PC-3 (cell line): ENCODE measurements at regions not wholly inside any gene's neighbourhood (a gene's known extent, or its start where the extent isn't known, plus 50 kb on each side); places are given as distances from the start of the nearest gene placed in this dataset.

Experiments used
- ATAC-seq: fragments of 200-7000 bp; cut with Tn5 transposase; 2 replicates; pipeline ENCODE4 v1.9.1; 2020; ENCODE audit warnings: mild to moderate bottlenecking, moderate library complexity
- BruUV-seq: library from RNA; stranded (reverse); fragments of 400-500 nt; replicated peaks from 2 replicates; lab custom pipeline; 2021; lab: Mats Ljungman, UMichigan
- CTCF ChIA-PET: fragments of 300-600 bp; sonication (Branson Sonifier 250); formaldehyde crosslinking; loops from one replicate; lab custom pipeline; 2022; ENCODE audit warnings: antibody characterized with exemption; lab: Charles Lee
- POLR2A ChIA-PET: fragments of 300-600 bp; sonication (Branson Sonifier 250); formaldehyde crosslinking; loops from one replicate; lab custom pipeline; 2022; ENCODE audit warnings: antibody characterized with exemption; ENCODE audit not compliant: unreplicated experiment; lab: Charles Lee
- DNase-seq: peaks from one replicate; pipeline ENCODE4 v3.0.0-alpha.2; 2015
- H2AFZ ChIP-seq: fragments of 300-600 bp; sonication (generic); 2 replicates; pipeline ENCODE4 v1.6.0; 2016; ENCODE audit warnings: antibody characterized with exemption, low read length
- H3F3A ChIP-seq: fragments of 300-600 bp; sonication (generic); one replicate; pipeline ENCODE4 v1.6.0; 2017; ENCODE audit warnings: antibody characterized with exemption, low read length, control low read depth, mild to moderate bottlenecking; ENCODE audit not compliant: unreplicated experiment
- H3K27ac ChIP-seq: fragments of 300-600 bp; sonication (generic); 2 replicates; pipeline ENCODE4 v1.5.1; 2016; ENCODE audit warnings: mild to moderate bottlenecking, low read length
- H3K27me3 ChIP-seq: fragments of 300-600 bp; sonication (generic); 2 replicates; pipeline ENCODE4 v1.6.1; 2016; ENCODE audit warnings: low read length, mixed read lengths
- H3K36me3 ChIP-seq: fragments of 300-600 bp; sonication (generic); 2 replicates; pipeline ENCODE4 v1.6.1; 2016; ENCODE audit warnings: low read depth, mixed run types, low read length, mixed read lengths
- H3K4me1 ChIP-seq: fragments of 300-600 bp; sonication (generic); 2 replicates; pipeline ENCODE4 v1.5.1; 2016; ENCODE audit warnings: low read length; ENCODE audit not compliant: insufficient read depth
- H3K4me2 ChIP-seq: fragments of 300-600 bp; sonication (generic); 2 replicates; pipeline ENCODE4 v1.6.0; 2016; ENCODE audit warnings: low read length
- H3K4me3 ChIP-seq: fragments of 300-600 bp; sonication (generic); 2 replicates; pipeline ENCODE4 v1.5.1; 2016; ENCODE audit warnings: mild to moderate bottlenecking, low read length, mixed read lengths
- H3K79me2 ChIP-seq: fragments of 300-600 bp; sonication (generic); 2 replicates; pipeline ENCODE4 v1.6.1; 2017; ENCODE audit warnings: low read length, mixed read lengths
- H3K9ac ChIP-seq: fragments of 300-600 bp; sonication (generic); 2 replicates; pipeline ENCODE4 v1.6.0; 2016; ENCODE audit warnings: mild to moderate bottlenecking, low read length
- H3K9me2 ChIP-seq: fragments of 300-600 bp; sonication (generic); replicated peaks from 2 replicates; pipeline ENCODE4 v1.6.1; 2016; ENCODE audit warnings: mixed run types, low read length, mixed read lengths
- H3K9me3 ChIP-seq: fragments of 300-600 bp; sonication (generic); 2 replicates; pipeline ENCODE4 v1.6.1; 2016; ENCODE audit warnings: low read length, mixed read lengths
- H4K20me1 ChIP-seq: fragments of 300-600 bp; sonication (generic); 2 replicates; pipeline ENCODE4 v1.6.1; 2016; ENCODE audit warnings: low read length, mixed read lengths
- CTCF ChIP-seq: fragments of 300-600 bp; sonication (generic); conservative IDR thresholded peaks from 2 replicates; pipeline ENCODE4 v1.5.1; 2017; ENCODE audit warnings: antibody characterized with exemption, low read depth, mild to moderate bottlenecking, low read length
- EZH2 ChIP-seq: fragments of 300-600 bp; sonication (generic); IDR thresholded peaks from one replicate; pipeline ENCODE4 v1.6.1; 2017; ENCODE audit warnings: antibody characterized with exemption, mild to moderate bottlenecking, low read length; ENCODE audit not compliant: unreplicated experiment
- EZH2phosphoT487 ChIP-seq: fragments of 300-600 bp; sonication (generic); IDR thresholded peaks from 2 replicates; pipeline ENCODE4 v1.6.1; 2018; ENCODE audit warnings: mild to moderate bottlenecking, antibody characterized with exemption, low read length, borderline replicate concordance
- intact Hi-C: fragments of 100-400 bp; cut with micrococcal nuclease; formaldehyde crosslinking; loops from 2 replicates; pipeline ENCODE4 v1.9.0; 2023

GRCh38 chr6:169131390-169131789 lies 122.3 kb downstream of the THBS2 start:
- H3F3A ChIP-seq: no peaks in the 10 kb centered on the region
- ChIA-PET CTCF (no interaction called here), POLR2A (no interaction called here)
- no peak overlapping the region for H3K27ac ChIP-seq
- H3K79me2 ChIP-seq: no peaks in the 10 kb centered on the region
- no peaks in the 10 kb centered on the region for H3K27me3 ChIP-seq
- TF ChIP-seq CTCF (no peak), EZH2phosphoT487 (no peak), EZH2 (no peak)
- no peaks in the 10 kb centered on the region for H3K36me3 ChIP-seq
- H2AFZ ChIP-seq: no peak overlapping the region
- H3K4me3 ChIP-seq: no peak overlapping the region
- intact Hi-C loops: no loop called here
- H3K9ac ChIP-seq: no peak overlapping the region
- DNase-seq (no peak), ATAC-seq (no peak)
- no TSS peak for BruUV-seq
- no peak overlapping the region for H3K4me2 ChIP-seq
- no peaks in the 10 kb centered on the region for H4K20me1 ChIP-seq
- H3K9me2 ChIP-seq: no peaks in the 10 kb centered on the region
- H3K4me1 ChIP-seq: no peaks in the 10 kb centered on the region
- no peaks in the 10 kb centered on the region for H3K9me3 ChIP-seq

- DNase-seq: no peak
- Histone ChIP-seq H3K79me2 (no peaks in the 10 kb centered on the region), H4K20me1 (no peaks in the 10 kb centered on the region), H3K36me3 (no peaks in the 10 kb centered on the region), H2AFZ (no peak overlapping the region), H3K9ac (no peak overlapping the region), H3K4me1 (no peaks in the 10 kb centered on the region), H3F3A (no peaks in the 10 kb centered on the region), H3K27ac (no peak overlapping the region), H3K9me2 (no peaks in the 10 kb centered on the region), H3K27me3 (no peaks in the 10 kb centered on the region), H3K4me3 (no peak overlapping the region), H3K4me2 (no peak overlapping the region), H3K9me3 (no peaks in the 10 kb centered on the region)
- intact Hi-C loops: no loop called here
- POLR2A ChIA-PET: no interaction called here
- BruUV-seq: no TSS peak
- TF ChIP-seq CTCF (no peak), EZH2 (no peak), EZH2phosphoT487 (no peak)
- CTCF ChIA-PET: no interaction called here
- ATAC-seq: no peak
Measured at GRCh38 chr6:169130113-169130512, 123.5 kb downstream of the THBS2 start.

- Histone ChIP-seq H3K4me3 (no peak overlapping the region), H3K4me1 (no peaks in the 10 kb centered on the region), H3K27ac (no peak overlapping the region), H4K20me1 (no peaks in the 10 kb centered on the region), H3K9me2 (no peaks in the 10 kb centered on the region), H3K9ac (no peak overlapping the region), H3K79me2 (no peaks in the 10 kb centered on the region), H3K4me2 (no peak overlapping the region), H3K27me3 (no peaks in the 10 kb centered on the region), H2AFZ (no peak overlapping the region), H3F3A (no peaks in the 10 kb centered on the region), H3K9me3 (no peaks in the 10 kb centered on the region), H3K36me3 (no peaks in the 10 kb centered on the region)
- intact Hi-C loops: no loop called here
- ChIA-PET POLR2A (no interaction called here), CTCF (no interaction called here)
- DNase-seq (no peak), ATAC-seq (no peak)
- TF ChIP-seq EZH2: no peak
- TF ChIP-seq CTCF: no peak
- TF ChIP-seq EZH2phosphoT487: no peak
- no TSS peak for BruUV-seq
Measured at GRCh38 chr6:169121013-169121412, 132.6 kb downstream of the THBS2 start.
